IMR-90 (cell line): ENCODE measurements at regions not wholly inside any gene's neighbourhood (a gene's known extent, or its start where the extent isn't known, plus 50 kb on each side); places are given as distances from the start of the nearest gene placed in this dataset.

Experiments
- ATAC-seq: fragments of 200-7000 bp; cut with Tn5 transposase; 2 replicates; pipeline ENCODE4 v1.9.1; 2020; ENCODE audit warnings: low read depth, mild to moderate bottlenecking, moderate library complexity
- BruUV-seq: library from RNA; stranded (reverse); fragments of 400-500 nt; replicated peaks from 2 replicates; lab custom pipeline; 2021; lab: Mats Ljungman, UMichigan
- CTCF ChIA-PET: fragments of 300-600 bp; formaldehyde crosslinking; extraction: SDS; loops from one replicate; lab custom pipeline; 2021; ENCODE audit warnings: antibody characterized with exemption; lab: Yijun Ruan, JAX
- POLR2A ChIA-PET: fragments of 300-600 bp; sonication (Branson Sonifier 250); formaldehyde crosslinking; loops from one replicate; lab custom pipeline; 2022; ENCODE audit warnings: antibody characterized with exemption; ENCODE audit not compliant: unreplicated experiment; lab: Charles Lee
- DNase-seq: peaks from one replicate; pipeline ENCODE4 v3.0.0; 2013
- H2AFZ ChIP-seq: replicated peaks from 2 replicates; pipeline ENCODE3; 2013; ENCODE audit warnings: low read length, mild to moderate bottlenecking; ENCODE audit not compliant: poor library complexity
- H2AK5ac ChIP-seq: 2 replicates; pipeline ENCODE4 v1.6.1; 2013; ENCODE audit warnings: low read depth, low read length, inconsistent platforms
- H2AK9ac ChIP-seq: replicated peaks from 2 replicates; pipeline ENCODE3; 2013; ENCODE audit warnings: mild to moderate bottlenecking, low read depth, low read length, moderate library complexity; ENCODE audit not compliant: poor library complexity
- H2BK120ac ChIP-seq: 2 replicates; pipeline ENCODE4 v1.6.1; 2013; ENCODE audit warnings: low read depth, low read length, inconsistent platforms
- H2BK15ac ChIP-seq: 3 replicates; pipeline ENCODE4 v1.6.1; 2013; ENCODE audit warnings: low read depth, low read length, inconsistent platforms
- H2BK20ac ChIP-seq: 2 replicates; pipeline ENCODE4 v1.6.1; 2013; ENCODE audit warnings: low read depth, mild to moderate bottlenecking, inconsistent platforms, low read length, moderate library complexity
- H2BK5ac ChIP-seq: 2 replicates; pipeline ENCODE4 v1.6.1; 2013; ENCODE audit warnings: mild to moderate bottlenecking, low read depth, low read length, inconsistent platforms; ENCODE audit not compliant: poor library complexity, severe bottlenecking
- H3K14ac ChIP-seq: replicated peaks from 2 replicates; pipeline ENCODE4 v1.6.1; 2013; ENCODE audit warnings: low read depth, low read length, inconsistent platforms
- H3K18ac ChIP-seq: 2 replicates; pipeline ENCODE4 v1.6.1; 2013; ENCODE audit warnings: low read depth, low read length, control low read depth
- H3K23ac ChIP-seq: 2 replicates; pipeline ENCODE4 v1.6.1; 2013; ENCODE audit warnings: low read depth, low read length, inconsistent platforms
- H3K27ac ChIP-seq: 2 replicates; pipeline ENCODE4 v1.5.1; 2013; ENCODE audit warnings: mild to moderate bottlenecking, control low read depth, low read length; ENCODE audit not compliant: insufficient read depth
- H3K27me3 ChIP-seq: 2 replicates; pipeline ENCODE4 v1.6.1; 2013; ENCODE audit warnings: low read length; ENCODE audit not compliant: control insufficient read depth, insufficient read depth
- H3K36me3 ChIP-seq: 2 replicates; pipeline ENCODE4 v1.6.1; 2013; ENCODE audit warnings: low read length, mixed read lengths; ENCODE audit not compliant: control insufficient read depth, insufficient read depth
- H3K4ac ChIP-seq: 2 replicates; pipeline ENCODE4 v1.6.1; 2013; ENCODE audit warnings: low read depth, low read length, inconsistent platforms
- H3K4me1 ChIP-seq: 2 replicates; pipeline ENCODE4 v1.6.1; 2013; ENCODE audit warnings: low read length, mixed read lengths; ENCODE audit not compliant: control insufficient read depth, insufficient read depth
- H3K4me2 ChIP-seq: 2 replicates; pipeline ENCODE4 v1.6.1; 2013; ENCODE audit warnings: low read depth, mild to moderate bottlenecking, control low read depth, low read length, moderate library complexity
- H3K4me3 ChIP-seq: 2 replicates; pipeline ENCODE4 v1.5.1; 2013; ENCODE audit warnings: low read depth, mild to moderate bottlenecking, control low read depth, low read length, moderate library complexity; ENCODE audit not compliant: insufficient read depth
- H3K56ac ChIP-seq: 2 replicates; pipeline ENCODE4 v1.6.1; 2013; ENCODE audit warnings: low read length, inconsistent platforms; ENCODE audit not compliant: insufficient read depth; ENCODE audit errors: extremely low read depth
- H3K79me1 ChIP-seq, 2 experiments: 2 replicates each; pipeline ENCODE4 v1.6.1; 2013; ENCODE audit warnings: low read length in 2 of 2, inconsistent platforms in 1 of 2, low read depth in 1 of 2
- H3K9ac ChIP-seq: 2 replicates; pipeline ENCODE4 v1.6.1; 2013; ENCODE audit warnings: low read depth, low read length, control low read depth
- H3K9me1 ChIP-seq: 2 replicates; pipeline ENCODE4 v1.6.1; 2013; ENCODE audit warnings: low read length, inconsistent platforms; ENCODE audit not compliant: insufficient read depth
- H3K9me3 ChIP-seq: 2 replicates; pipeline ENCODE4 v1.6.1; 2013; ENCODE audit warnings: low read length; ENCODE audit not compliant: control insufficient read depth, insufficient read depth
- H4K20me1 ChIP-seq: 2 replicates; pipeline ENCODE4 v1.6.1; 2013; ENCODE audit warnings: low read length, inconsistent platforms; ENCODE audit not compliant: insufficient read depth
- H4K5ac ChIP-seq: 2 replicates; pipeline ENCODE4 v1.6.1; 2013; ENCODE audit warnings: mild to moderate bottlenecking, low read depth, low read length, control low read depth
- H4K8ac ChIP-seq, 2 experiments: 2 replicates each; pipeline ENCODE4 v1.6.1; 2013; ENCODE audit warnings: low read depth in 2 of 2, low read length in 2 of 2, control low read depth in 1 of 2, inconsistent platforms in 1 of 2
- H4K91ac ChIP-seq: 2 replicates; pipeline ENCODE4 v1.6.1; 2013; ENCODE audit warnings: low read depth, low read length, inconsistent platforms; ENCODE audit not compliant: insufficient read depth
- CEBPB ChIP-seq: IDR thresholded peaks from 2 replicates; pipeline ENCODE4 v1.6.1; 2012; ENCODE audit warnings: low read depth, low read length, improper control_type of control experiment
- MAFK ChIP-seq: IDR thresholded peaks from 2 replicates; pipeline ENCODE4 v1.6.1; 2012; ENCODE audit warnings: low read depth, low read length, improper control_type of control experiment
- POLR2A ChIP-seq: IDR thresholded peaks from 2 replicates; pipeline ENCODE4 v1.6.1; 2012; ENCODE audit warnings: mild to moderate bottlenecking, low read depth, low read length
- RCOR1 ChIP-seq: IDR thresholded peaks from 2 replicates; pipeline ENCODE4 v1.6.1; 2012; ENCODE audit warnings: mild to moderate bottlenecking, low read length, improper control_type of control experiment; ENCODE audit not compliant: insufficient replicate concordance
- RFX5 ChIP-seq: IDR thresholded peaks from 2 replicates; pipeline ENCODE4 v1.8.0; 2012; ENCODE audit warnings: low read depth, mild to moderate bottlenecking, low read length, moderate library complexity
- WGBS, 2 experiments: methylation state at CpG; one replicate each; pipeline versions ENCODE4 v1.1.5 to v1.1.7; 2013; ENCODE audit warnings: missing lambda C conversion rate in 2 of 2; ENCODE audit not compliant: insufficient read length in 1 of 2; ENCODE audit errors: extremely low coverage in 2 of 2; 5-methylcytosine and 5-hydroxymethylcytosine counted together
- dilution Hi-C: fragments of 300-500 bp; cut with HindIII; formaldehyde crosslinking; loops from one replicate; pipeline ENCODE4 v1.14.3; 2018; ENCODE audit warnings: low sequenced_read_pairs; ENCODE audit not compliant: unreplicated experiment
- in situ Hi-C: fragments of 300-500 bp; cut with MboI; formaldehyde crosslinking; loops from 3 replicates; pipeline ENCODE4 v1.14.3; 2019; ENCODE audit warnings: low sequenced_read_pairs, inconsistent platforms, mixed read lengths
- intact Hi-C: fragments of 100-400 bp; cut with micrococcal nuclease; formaldehyde crosslinking; loops from 2 replicates; pipeline ENCODE4 v1.10.0; 2022

DNA sequence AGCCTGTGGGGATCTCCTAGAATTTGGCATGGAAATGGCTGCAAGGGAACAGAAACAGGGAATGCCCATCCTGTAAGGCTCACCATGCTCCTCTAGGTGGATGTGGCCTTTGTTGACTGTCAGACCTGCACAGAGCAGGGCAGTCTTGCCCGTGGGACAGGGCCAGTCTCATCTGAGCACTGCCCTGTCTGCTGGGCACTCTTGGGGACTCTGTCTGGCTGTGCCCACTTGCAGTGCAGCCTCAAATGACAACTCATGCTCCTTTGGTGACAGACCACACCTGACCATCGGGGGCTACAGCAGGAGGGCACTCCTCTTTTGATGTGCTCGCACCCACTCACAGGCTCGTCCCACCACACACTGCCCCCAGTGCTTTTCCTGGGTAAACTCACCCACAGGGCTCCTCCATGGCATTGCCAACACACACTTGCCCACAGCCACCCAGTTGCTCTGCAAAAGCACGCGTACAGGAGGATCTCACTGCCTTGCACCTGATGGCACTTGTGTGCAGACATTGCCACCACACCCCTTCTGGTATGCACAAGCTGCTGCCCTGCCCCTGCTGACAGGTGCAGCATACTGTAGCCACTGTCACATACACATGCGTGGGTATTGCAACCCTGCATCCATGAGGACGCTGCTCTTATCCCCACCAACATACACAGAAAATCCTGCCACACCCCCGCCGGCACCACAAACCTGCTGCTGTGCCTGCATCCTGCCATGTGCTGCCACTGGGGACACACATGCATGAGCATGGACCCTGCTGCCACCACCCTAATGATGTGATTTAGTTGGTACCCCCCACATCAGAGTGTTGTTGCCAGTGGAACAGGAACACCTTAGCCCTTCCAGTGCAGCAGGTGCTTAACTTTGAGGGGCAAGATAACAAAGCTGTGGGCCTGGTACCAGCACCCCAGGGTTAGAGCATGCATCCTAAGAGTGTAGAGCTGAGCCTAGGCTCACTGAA lies 100.1 kb upstream of the ARHGEF9 start:
- in situ Hi-C loops: no loop called here
- Histone ChIP-seq H3K56ac (no peak overlapping the region), H3K79me1 (no peaks in the 10 kb centered on the region), H2BK5ac (no peak overlapping the region), H4K8ac (no peak overlapping the region), H4K20me1 (no peaks in the 10 kb centered on the region), H3K27ac (no peak overlapping the region), H2AK9ac (no peak overlapping the region), H3K9me1 (no peaks in the 10 kb centered on the region), H3K36me3 (no peaks in the 10 kb centered on the region), H3K4ac (no peak overlapping the region), H2AFZ (no peak overlapping the region), H3K14ac (no peak overlapping the region), H3K27me3 (no peaks in the 10 kb centered on the region), H3K18ac (no peak overlapping the region), H3K9ac (no peak overlapping the region), H2AK5ac (no peak overlapping the region), H2BK15ac (no peak overlapping the region), H2BK120ac (no peak overlapping the region), H3K4me1 (no peaks in the 10 kb centered on the region), H3K23ac (no peak overlapping the region), H4K5ac (no peak overlapping the region), H3K9me3 (no peaks in the 10 kb centered on the region; the same call in 1 of the 2 replicates), H2BK20ac (no peak overlapping the region), H3K4me3 (no peak overlapping the region), H3K4me2 (no peak overlapping the region), H4K91ac (no peak overlapping the region)
- no TSS peak for BruUV-seq
- 20% methylated on average over 2 of the region's 10 CpGs; no CpG with 5 or more reads in 1 of the 2 experiments for WGBS, 2 experiments
- POLR2A ChIA-PET: no interaction called here
- DNase-seq: no peak
- TF ChIP-seq RCOR1: no peak
- TF ChIP-seq CEBPB: no peak
- TF ChIP-seq POLR2A: no peak
- no peak for TF ChIP-seq MAFK
- no peak for TF ChIP-seq RFX5
- dilution Hi-C loops: no loop called here
- intact Hi-C loops: no loop called here
- CTCF ChIA-PET: no interaction called here
- no peak for ATAC-seq
